ENCODE measurements at regions not wholly inside any gene's neighbourhood (a gene's known extent, or its start where the extent isn't known, plus 50 kb on each side); places are given as distances from the start of the nearest gene placed in this dataset.

DNA sequence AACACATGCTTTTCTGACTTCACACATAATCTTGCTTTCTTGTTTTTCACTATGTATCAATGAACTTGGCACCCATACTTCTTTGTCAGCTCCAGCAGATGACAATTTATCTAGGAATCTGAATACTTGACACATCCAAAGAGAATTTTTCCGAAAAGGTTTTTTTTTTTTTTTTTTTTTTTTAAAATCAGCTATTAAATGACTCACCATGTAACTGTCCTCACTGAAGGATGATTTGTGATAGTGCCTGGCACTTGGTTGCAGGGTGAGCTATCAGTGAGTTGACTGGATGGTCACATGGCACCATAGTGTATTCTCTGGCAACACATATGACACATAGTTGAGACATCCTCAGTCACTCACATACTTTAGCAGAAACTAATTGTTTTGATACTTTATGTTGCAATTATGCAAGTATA is 133.4 kb upstream of the E2F8 start:
- TF ChIP-seq, protein P1, sequence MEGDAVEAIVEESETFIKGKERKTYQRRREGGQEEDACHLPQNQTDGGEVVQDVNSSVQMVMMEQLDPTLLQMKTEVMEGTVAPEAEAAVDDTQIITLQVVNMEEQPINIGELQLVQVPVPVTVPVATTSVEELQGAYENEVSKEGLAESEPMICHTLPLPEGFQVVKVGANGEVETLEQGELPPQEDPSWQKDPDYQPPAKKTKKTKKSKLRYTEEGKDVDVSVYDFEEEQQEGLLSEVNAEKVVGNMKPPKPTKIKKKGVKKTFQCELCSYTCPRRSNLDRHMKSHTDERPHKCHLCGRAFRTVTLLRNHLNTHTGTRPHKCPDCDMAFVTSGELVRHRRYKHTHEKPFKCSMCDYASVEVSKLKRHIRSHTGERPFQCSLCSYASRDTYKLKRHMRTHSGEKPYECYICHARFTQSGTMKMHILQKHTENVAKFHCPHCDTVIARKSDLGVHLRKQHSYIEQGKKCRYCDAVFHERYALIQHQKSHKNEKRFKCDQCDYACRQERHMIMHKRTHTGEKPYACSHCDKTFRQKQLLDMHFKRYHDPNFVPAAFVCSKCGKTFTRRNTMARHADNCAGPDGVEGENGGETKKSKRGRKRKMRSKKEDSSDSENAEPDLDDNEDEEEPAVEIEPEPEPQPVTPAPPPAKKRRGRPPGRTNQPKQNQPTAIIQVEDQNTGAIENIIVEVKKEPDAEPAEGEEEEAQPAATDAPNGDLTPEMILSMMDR (IDR thresholded peaks at IDR 0.05; ENCODE audit: insufficient read depth, low read length), result no peak
- TF ChIP-seq POLR2AphosphoS5 (IDR thresholded peaks at IDR 0.05; ENCODE audit: low read depth), result no peak
- TF ChIP-seq, protein P2, sequence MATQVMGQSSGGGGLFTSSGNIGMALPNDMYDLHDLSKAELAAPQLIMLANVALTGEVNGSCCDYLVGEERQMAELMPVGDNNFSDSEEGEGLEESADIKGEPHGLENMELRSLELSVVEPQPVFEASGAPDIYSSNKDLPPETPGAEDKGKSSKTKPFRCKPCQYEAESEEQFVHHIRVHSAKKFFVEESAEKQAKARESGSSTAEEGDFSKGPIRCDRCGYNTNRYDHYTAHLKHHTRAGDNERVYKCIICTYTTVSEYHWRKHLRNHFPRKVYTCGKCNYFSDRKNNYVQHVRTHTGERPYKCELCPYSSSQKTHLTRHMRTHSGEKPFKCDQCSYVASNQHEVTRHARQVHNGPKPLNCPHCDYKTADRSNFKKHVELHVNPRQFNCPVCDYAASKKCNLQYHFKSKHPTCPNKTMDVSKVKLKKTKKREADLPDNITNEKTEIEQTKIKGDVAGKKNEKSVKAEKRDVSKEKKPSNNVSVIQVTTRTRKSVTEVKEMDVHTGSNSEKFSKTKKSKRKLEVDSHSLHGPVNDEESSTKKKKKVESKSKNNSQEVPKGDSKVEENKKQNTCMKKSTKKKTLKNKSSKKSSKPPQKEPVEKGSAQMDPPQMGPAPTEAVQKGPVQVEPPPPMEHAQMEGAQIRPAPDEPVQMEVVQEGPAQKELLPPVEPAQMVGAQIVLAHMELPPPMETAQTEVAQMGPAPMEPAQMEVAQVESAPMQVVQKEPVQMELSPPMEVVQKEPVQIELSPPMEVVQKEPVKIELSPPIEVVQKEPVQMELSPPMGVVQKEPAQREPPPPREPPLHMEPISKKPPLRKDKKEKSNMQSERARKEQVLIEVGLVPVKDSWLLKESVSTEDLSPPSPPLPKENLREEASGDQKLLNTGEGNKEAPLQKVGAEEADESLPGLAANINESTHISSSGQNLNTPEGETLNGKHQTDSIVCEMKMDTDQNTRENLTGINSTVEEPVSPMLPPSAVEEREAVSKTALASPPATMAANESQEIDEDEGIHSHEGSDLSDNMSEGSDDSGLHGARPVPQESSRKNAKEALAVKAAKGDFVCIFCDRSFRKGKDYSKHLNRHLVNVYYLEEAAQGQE (IDR thresholded peaks at IDR 0.05; ENCODE audit: insufficient replicate concordance, low read depth), result no peak

Measured in HL-60 (cell line).